ENCODE measurements at regions not wholly inside any gene's neighbourhood (a gene's known extent, or its start where the extent isn't known, plus 50 kb on each side); places are given as distances from the start of the nearest gene placed in this dataset.

GRCh38 chr2:173693044-173693589 lies 272.1 kb downstream of the SP3 start:
- Mint-ChIP-seq H3K4me3 (no peak overlapping the region), H3K36me3 (peaks cover 9% of the 10 kb centered on the region), H3K27ac (no peak overlapping the region), H3K27me3 (ENCODE audit: low read depth) (no peaks in the 10 kb centered on the region), H3K9me3 (peaks cover 10% of the 10 kb centered on the region), H3K4me1 (peaks cover 3% of the 10 kb centered on the region)
- ATAC-seq, result no peak
- ChIA-PET POLR2A (no interaction called here), CTCF (no interaction called here)
- TF ChIP-seq GABPB1 (CRISPR knock-in tag; IDR thresholded peaks at IDR 0.05) (no peak), ETV6 (CRISPR knock-in tag; IDR thresholded peaks at IDR 0.05) (no peak), JUN (CRISPR knock-in tag; IDR thresholded peaks at IDR 0.05) (no peak), IRF1 (CRISPR knock-in tag; IDR thresholded peaks at IDR 0.05) (no peak), MLX (CRISPR knock-in tag; IDR thresholded peaks at IDR 0.05) (no peak), ATF1 (CRISPR knock-in tag; IDR thresholded peaks at IDR 0.05) (no peak), USF1 (CRISPR knock-in tag; IDR thresholded peaks at IDR 0.05) (no peak), CREM (CRISPR knock-in tag; IDR thresholded peaks at IDR 0.05) (no peak), CBFB (CRISPR knock-in tag; IDR thresholded peaks at IDR 0.05; ENCODE audit: low read depth) (no peak)
- TF ChIP-seq, protein P1, sequence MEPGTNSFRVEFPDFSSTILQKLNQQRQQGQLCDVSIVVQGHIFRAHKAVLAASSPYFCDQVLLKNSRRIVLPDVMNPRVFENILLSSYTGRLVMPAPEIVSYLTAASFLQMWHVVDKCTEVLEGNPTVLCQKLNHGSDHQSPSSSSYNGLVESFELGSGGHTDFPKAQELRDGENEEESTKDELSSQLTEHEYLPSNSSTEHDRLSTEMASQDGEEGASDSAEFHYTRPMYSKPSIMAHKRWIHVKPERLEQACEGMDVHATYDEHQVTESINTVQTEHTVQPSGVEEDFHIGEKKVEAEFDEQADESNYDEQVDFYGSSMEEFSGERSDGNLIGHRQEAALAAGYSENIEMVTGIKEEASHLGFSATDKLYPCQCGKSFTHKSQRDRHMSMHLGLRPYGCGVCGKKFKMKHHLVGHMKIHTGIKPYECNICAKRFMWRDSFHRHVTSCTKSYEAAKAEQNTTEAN (CRISPR knock-in tag; IDR thresholded peaks at IDR 0.05), result no peak
- TF ChIP-seq, protein P2, sequence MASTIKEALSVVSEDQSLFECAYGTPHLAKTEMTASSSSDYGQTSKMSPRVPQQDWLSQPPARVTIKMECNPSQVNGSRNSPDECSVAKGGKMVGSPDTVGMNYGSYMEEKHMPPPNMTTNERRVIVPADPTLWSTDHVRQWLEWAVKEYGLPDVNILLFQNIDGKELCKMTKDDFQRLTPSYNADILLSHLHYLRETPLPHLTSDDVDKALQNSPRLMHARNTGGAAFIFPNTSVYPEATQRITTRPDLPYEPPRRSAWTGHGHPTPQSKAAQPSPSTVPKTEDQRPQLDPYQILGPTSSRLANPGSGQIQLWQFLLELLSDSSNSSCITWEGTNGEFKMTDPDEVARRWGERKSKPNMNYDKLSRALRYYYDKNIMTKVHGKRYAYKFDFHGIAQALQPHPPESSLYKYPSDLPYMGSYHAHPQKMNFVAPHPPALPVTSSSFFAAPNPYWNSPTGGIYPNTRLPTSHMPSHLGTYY (CRISPR knock-in tag; IDR thresholded peaks at IDR 0.05), result no peak
- TF ChIP-seq, protein P3, sequence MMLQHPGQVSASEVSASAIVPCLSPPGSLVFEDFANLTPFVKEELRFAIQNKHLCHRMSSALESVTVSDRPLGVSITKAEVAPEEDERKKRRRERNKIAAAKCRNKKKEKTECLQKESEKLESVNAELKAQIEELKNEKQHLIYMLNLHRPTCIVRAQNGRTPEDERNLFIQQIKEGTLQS (CRISPR knock-in tag; conservative IDR thresholded peaks at IDR 0.05), result no peak
- TF ChIP-seq, protein P4, sequence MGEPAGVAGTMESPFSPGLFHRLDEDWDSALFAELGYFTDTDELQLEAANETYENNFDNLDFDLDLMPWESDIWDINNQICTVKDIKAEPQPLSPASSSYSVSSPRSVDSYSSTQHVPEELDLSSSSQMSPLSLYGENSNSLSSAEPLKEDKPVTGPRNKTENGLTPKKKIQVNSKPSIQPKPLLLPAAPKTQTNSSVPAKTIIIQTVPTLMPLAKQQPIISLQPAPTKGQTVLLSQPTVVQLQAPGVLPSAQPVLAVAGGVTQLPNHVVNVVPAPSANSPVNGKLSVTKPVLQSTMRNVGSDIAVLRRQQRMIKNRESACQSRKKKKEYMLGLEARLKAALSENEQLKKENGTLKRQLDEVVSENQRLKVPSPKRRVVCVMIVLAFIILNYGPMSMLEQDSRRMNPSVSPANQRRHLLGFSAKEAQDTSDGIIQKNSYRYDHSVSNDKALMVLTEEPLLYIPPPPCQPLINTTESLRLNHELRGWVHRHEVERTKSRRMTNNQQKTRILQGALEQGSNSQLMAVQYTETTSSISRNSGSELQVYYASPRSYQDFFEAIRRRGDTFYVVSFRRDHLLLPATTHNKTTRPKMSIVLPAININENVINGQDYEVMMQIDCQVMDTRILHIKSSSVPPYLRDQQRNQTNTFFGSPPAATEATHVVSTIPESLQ (CRISPR knock-in tag; IDR thresholded peaks at IDR 0.05), result no peak
- TF ChIP-seq, protein P5, sequence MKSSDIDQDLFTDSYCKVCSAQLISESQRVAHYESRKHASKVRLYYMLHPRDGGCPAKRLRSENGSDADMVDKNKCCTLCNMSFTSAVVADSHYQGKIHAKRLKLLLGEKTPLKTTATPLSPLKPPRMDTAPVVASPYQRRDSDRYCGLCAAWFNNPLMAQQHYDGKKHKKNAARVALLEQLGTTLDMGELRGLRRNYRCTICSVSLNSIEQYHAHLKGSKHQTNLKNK (CRISPR knock-in tag; IDR thresholded peaks at IDR 0.05), result no peak
- DNase-seq (ENCODE audit: low spot score), result no peak

- Mint-ChIP-seq H3K27ac (no peak overlapping the region), H3K27me3 (ENCODE audit: low read depth) (no peaks in the 10 kb centered on the region), H3K4me3 (no peak overlapping the region), H3K36me3 (peaks cover 9% of the 10 kb centered on the region), H3K4me1 (peaks cover 3% of the 10 kb centered on the region), H3K9me3 (peaks cover 10% of the 10 kb centered on the region)
- CTCF ChIA-PET, result no interaction called here
- DNase-seq (ENCODE audit: low spot score) (no peak), ATAC-seq (no peak)
- POLR2A ChIA-PET, result no interaction called here
- TF ChIP-seq FOXJ3 (CRISPR knock-in tag; IDR thresholded peaks at IDR 0.05; ENCODE audit: borderline replicate concordance) (no peak), FOXK1 (CRISPR knock-in tag; IDR thresholded peaks at IDR 0.05) (no peak), ZNF232 (CRISPR knock-in tag; IDR thresholded peaks at IDR 0.05) (no peak), ELF4 (CRISPR knock-in tag; IDR thresholded peaks at IDR 0.05; ENCODE audit: low read depth) (no peak), PRDM15 (CRISPR knock-in tag; IDR thresholded peaks at IDR 0.05) (no peak), TEAD1 (CRISPR knock-in tag; IDR thresholded peaks at IDR 0.05) (no peak), NR3C1 (CRISPR knock-in tag; conservative IDR thresholded peaks at IDR 0.05; ENCODE audit: low read depth) (no peak), TCF7 (CRISPR knock-in tag; IDR thresholded peaks at IDR 0.05; ENCODE audit: low read depth) (no peak), ETV6 (CRISPR knock-in tag; IDR thresholded peaks at IDR 0.05) (no peak)
- TF ChIP-seq, protein P4 (CRISPR knock-in tag; IDR thresholded peaks at IDR 0.05), result no peak
Observed at GRCh38 chr2:173696274-173696673, 268.9 kb downstream of the SP3 start.

Measured in WTC11 (cell line).